Activated gamma-delta T cell treated with anti-CD3 and anti-CD28 coated beads, Interleukin-2, amount 50 U/mL, for 16 hours (primary cell): ENCODE measurements at regions not wholly inside any gene's neighbourhood (a gene's known extent, or its start where the extent isn't known, plus 50 kb on each side); places are given as distances from the start of the nearest gene placed in this dataset.
"Not testable (repeated sequence)": the region's sequence is repeated elsewhere in the genome, so short reads cannot be mapped to it uniquely, and the experiment has no call there.

Experiments
- DNase-seq: peaks from one replicate; pipeline ENCODE4 v3.0.0-alpha.2; 2020; ENCODE audit warnings: low read depth

- DNase-seq: no peak
These were observed 430.3 kb upstream of the MAOA start for GRCh38 chrX:43225626-43226328.

- DNase-seq: no peak
These were observed 417.6 kb upstream of the MAOA start for GRCh38 chrX:43238461-43238945.

- no peak for DNase-seq
These were observed 416.7 kb upstream of the MAOA start for GRCh38 chrX:43239356-43239755.

GRCh38 chrX:43255596-43255995, 400.5 kb upstream of the MAOA start:
- DNase-seq: no peak

GRCh38 chrX:43266487-43266886, 389.6 kb upstream of the MAOA start:
- no peak for DNase-seq

- no peak for DNase-seq
These were observed 388.4 kb upstream of the MAOA start for GRCh38 chrX:43267652-43268051.

DNA sequence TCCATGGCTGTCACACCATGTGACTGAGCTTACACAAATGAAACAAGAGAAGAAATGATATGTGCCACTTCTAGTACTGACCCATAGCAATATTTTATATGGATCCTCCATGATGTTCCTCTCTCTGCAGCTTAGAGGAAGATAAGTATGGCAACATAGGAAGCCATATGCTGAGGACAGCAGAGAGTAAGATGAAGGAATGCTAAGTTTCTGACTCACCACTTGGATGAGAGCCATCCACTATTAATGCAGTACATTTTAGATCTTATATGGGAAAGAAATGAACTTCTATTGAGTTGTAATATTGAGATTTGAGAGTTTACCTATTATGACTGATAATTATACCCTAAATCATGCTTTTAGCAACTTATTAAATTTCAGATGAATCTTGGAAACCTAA, 386.9 kb upstream of the MAOA start:
- DNase-seq: no peak

DNA sequence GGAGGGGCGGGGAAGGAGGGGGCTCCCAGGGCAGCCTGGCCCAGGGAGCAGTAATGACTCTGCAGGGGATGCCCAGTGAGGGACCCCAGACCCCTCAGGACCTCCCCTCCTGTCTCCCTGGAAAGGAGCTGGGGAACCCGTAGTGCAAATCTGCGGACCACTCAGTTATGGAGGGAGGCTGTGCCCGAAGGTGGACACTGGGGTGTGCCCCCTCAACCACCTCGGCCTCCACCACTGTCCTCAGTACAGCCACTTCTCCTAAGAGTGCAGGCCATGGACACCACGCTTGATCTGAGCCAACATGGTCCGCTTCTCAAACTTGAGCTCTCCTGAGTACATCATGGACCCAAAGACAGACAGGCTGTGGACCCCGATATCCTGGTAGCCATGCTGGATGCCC, 378.2 kb upstream of the MAOA start:
- DNase-seq: no peak

DNA sequence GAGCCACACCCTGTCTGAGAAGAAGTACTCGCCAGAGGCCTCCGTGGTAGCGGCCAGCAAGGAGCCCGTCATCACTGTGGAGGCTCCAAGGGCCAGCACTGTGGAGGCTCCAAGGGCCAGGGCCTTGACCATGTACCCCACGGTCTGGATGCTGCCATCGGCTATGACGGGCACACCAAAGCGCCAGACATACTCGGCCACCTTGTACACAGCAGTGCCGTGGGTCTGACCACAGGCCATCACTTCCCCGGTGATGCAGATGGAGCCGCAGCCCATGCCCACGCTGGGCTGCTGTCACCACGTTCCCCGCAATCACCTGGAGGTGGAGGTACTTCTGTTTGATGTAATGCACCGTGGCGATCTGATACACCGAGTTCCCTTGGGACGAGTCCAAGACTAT, 377.7 kb upstream of the MAOA start:
- DNase-seq: no peak

GRCh38 chrX:43279341-43279808, 376.7 kb upstream of the MAOA start:
- no peak for DNase-seq

GRCh38 chrX:43283187-43283586, 372.9 kb upstream of the MAOA start:
- no peak for DNase-seq

DNA sequence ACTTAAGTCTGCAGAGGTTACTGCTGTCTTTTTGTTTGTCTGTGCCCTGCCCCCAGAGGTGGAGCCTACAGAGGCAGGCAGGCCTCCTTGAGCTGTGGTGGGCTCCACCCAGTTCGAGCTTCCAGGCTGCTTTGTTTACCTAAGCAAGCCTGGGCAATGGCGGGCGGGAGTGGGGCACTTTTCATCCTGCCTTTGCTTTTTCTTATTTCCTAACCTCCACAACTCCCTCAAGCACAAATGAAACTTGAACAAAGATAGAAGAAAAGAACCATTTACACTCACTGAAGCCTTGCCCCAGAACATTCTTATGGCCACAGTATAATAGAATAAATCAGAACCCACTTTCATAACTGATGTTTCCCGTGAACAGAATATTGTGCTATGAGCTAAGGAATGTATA, 344.5 kb upstream of the MAOA start:
- not testable (repeated sequence) for DNase-seq

DNA sequence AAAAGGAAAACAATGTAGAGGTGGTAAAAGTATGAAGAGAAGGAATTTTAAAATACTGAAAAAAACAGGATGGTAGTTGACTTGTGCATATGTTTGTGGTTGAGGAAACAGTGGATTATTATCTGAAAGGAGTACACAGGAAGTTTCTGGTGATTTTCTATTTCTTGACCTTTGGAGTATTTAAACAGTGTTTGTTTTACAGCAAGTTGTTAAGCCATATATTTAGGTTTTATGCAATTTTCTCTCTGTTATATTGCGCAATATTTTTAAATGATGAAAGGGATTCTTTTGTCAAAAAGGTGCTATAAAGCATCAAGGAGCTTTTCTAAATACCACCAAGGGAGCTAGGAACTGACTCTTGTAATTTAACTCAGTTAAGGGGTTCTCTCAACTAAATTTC, 343.1 kb upstream of the MAOA start:
- DNase-seq: no peak

DNA sequence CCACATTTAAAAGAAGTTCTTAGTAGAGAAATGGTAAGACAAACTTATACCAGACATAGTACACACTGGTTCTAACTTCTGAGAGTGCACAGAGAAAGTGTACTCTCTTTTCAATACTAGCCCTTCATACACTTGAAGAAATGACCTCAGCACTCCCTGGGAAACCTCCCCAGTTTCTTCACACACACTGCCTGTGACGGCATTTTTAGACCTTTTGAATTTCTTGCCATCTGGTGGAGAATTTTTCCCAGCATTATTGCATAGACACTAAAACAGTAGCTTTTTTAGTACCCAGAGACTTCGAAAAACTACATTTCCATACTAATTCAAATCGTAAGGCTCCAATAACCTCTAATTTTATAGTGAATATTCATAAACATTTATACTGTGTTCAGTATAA, 341.6 kb upstream of the MAOA start:
- no peak for DNase-seq

DNA sequence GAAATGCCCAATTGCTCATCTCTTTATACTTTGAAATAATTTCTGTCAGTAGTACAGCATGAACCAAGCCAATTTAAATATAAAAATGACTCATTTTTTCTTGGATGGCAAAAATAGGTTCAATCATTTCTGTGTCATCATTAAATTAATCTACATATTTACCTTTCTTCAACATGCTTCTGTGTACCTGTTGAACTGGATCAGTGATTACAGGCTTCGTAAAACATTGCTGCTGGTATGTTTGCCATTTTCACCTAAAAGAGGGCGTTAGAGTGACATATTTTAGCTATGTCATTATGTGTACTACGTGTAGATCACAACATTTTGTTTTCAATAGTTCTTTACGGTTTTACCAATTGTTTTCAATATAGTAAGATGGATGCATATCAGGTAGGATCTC, 340.5 kb upstream of the MAOA start:
- no peak for DNase-seq

- DNase-seq: no peak
These were observed 340.0 kb upstream of the MAOA start for GRCh38 chrX:43316146-43316545.

GRCh38 chrX:43317378-43317777, 338.7 kb upstream of the MAOA start:
- DNase-seq: no peak

DNA sequence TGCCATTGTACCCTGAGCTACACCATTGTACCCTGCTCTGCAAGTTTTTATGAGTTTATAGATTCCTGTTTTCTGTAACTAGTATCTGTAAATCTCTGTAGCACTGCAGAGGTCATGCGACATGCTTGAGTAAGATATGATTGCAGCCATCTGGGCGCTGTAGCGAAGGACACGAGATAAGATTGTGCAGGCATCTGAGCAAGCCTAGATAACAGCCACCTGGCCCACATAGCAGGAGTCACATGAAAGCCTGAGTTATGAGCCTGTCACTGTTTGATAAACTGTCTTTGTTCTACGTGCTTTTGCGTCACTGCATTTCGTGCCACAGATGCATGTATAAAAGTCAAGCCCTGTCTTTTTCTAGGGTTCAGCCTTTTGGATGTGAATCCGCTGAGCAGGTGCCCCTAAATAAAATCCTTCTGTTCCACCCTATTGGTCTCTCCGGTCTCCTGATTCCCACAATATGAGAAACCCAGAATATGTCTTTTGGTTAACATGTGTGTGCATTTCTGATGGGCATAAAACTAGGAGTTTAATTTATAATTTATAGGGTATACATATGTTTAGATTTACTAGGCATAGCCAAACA, 327.6 kb upstream of the MAOA start:
- DNase-seq: no peak

DNA sequence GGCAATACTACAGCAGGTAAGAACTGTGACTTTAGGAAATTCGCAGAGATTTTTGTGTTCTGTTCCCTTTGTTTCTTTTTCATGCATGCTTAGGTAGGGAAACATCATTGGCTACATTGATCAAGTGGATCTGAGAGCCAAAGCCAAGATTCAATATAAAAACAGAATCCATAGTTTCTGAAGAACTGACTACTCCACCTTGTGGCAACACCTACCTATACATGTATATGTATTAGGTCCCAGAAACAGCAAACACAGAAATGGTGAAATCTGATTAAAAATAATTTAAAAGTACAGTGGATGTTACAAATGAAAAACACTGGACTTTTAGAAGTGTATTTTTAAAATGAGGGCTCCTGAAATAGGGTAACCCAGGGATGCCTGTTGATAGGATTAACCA, 322.6 kb upstream of the MAOA start:
- DNase-seq: no peak

DNA sequence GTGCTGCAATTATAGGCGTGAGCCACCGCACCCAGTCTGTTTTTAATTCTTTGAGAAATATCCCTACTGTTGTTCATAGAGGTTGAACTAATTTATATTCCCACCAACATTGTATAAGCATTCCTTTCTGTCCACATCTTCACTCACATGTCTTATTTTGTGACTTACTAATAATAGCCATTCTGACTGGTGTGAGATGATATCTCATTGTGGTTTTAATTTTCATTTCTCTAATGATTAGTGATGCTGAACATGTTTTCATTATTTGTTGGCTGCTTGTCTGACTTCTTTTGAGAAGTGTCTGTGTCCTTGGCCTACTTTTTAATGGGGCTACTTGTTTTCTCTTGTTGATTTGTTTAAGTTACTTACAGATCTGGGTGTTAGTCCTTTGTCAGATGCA, 310.9 kb upstream of the MAOA start:
- no peak for DNase-seq

DNA sequence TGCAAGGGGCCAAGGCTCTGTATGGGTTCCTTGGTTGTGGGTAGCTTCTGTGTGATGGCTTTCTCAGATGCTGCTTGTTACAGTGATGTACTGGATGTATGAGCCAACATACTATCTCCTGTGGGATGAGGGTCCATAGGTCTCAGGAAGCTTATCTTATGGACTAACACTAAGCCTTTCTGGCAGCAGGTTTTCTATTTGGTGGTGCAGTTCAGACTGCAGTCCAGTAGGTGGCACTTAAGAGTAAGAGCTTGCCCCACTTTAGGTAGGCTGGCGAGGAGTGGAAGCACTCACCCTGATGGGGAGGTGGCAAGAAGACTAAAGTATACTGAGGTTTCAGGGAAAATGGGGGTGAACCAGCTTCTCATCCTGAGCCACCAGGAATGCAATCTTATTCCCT, 306.7 kb upstream of the MAOA start:
- no peak for DNase-seq

GRCh38 chrX:43350935-43351334, 305.2 kb upstream of the MAOA start:
- DNase-seq: no peak

- no peak for DNase-seq
These were observed 298.4 kb upstream of the MAOA start for GRCh38 chrX:43357741-43358140.

DNA sequence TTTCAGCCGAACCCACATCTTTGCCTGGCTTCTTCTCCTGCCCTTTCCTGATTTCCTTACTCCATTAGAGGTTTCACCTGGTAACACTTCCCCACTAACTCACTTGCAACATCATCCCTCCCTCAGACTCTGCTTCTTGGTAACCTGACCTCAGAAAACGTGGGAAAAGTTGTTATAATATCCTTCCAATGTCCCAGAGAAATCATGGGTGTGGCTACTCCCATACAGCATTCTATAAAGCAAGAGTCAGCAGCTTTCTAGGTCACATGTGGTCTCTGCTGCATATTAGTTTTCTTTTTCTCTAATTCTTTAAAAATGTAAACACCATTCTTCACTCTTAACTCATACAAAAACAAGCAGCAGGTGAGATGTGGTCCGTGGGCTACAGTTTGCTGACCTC, 283.1 kb upstream of the MAOA start:
- no peak for DNase-seq
